DMS53 treated with DMSO at 0.1 percent for 48 hours (cell line): ENCODE measurements at regions not wholly inside any gene's neighbourhood (a gene's known extent, or its start where the extent isn't known, plus 50 kb on each side); places are given as distances from the start of the nearest gene placed in this dataset.
"Not testable (repeated sequence)": the region's sequence is repeated elsewhere in the genome, so short reads cannot be mapped to it uniquely, and the experiment has no call there.

ENCODE experiments used
- DNase-seq: peaks from one replicate; lab custom pipeline; 2025; ENCODE audit not compliant: unreplicated experiment; lab: John Stamatoyannopoulos, UW

DNA sequence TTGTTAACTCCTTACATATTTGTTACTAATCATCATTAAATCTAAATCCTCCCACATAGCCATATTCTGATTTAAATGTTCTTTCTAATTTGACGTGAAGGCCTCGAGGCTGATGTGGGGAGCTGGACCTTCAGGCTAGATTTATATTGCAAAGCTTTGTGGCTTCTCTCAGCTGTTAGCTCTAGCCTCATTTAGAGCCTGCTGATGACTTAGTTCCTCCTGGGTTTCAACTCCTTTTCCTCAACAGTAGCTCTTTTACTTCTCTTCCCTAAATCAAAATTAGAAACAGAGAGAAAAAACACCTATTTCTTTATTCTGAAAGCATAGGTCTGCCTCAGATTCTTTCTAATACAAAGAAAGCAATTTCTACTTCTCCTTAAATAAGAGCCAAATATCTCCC, 477.5 kb upstream of the CCDC196 start:
- no peak for DNase-seq

DNA sequence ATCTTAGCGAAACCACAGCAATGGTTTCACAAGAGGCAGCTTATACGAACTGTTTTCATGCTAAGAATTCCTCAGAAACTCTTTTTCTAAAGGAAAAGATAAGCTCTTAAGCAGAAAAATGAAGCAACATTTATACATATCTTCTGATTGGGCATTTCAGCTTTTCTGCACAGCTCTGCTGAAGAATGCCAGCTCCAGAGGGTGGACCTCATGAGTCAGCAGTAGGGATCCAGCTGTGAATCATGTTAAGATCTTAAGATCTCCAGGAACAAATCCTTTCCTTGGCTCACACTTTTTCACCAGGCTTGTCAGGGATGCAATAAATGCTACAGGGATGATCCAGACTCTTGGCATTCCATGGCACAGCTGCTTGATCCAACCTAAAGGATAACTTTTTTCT, 477.1 kb upstream of the CCDC196 start:
- DNase-seq = no peak

DNA sequence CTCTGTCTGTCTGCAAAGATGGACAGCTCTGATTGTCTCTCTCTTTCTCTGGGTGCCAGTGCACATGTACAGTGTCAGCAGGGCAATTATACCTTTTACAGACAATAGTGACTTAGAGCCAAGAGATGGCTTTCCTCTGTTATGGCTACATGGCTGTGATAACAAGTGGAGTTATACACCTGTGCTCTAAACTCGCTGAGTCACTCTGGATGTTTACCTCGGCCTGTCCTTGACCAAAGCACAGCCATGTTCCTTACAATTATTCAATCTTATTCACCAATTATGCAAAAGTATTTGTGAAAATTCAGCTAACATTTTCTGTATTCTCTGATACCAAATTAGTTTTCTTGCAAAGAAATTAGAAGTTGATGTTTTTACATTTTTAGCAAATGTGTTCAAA, 475.5 kb upstream of the CCDC196 start:
- DNase-seq = no peak

DNA sequence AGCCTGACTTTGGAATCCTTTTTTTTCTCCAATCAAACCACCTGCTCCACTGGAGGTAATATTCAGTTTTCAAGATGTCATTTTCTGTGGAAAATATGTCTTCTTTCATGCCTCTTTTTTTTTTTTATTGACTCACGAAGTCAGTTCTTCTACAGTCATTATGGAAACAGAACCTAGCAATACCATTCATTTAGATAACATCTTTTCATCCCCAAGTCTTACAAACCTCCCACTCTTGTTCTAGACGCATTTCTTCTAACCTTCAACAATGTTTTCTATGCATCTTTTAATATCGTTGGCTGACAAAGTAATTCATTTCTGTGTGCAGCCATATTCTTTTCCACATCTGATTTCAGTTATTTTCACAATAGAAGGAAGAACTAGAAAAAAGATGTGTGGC, 474.3 kb upstream of the CCDC196 start:
- no peak for DNase-seq

DNA sequence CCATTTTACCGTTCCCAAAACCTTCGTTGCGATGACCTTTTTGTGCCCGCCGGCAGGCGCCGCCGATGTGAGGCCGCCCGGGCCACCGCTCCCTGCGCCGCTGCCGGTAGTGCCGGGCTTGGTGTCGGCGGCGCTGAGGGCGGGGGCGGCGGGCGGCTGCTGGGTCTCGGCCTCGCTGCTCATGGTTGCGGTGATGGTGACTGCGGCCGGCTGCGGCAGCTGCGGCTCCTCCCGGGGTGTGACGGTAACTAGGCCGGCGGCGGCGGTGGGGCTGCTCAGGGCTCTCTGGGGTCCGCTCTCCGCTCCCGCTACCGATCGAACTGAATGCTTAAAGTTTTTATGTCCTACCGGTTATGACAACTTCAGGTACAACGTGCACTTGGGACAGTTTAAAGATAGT, 472.6 kb upstream of the CCDC196 start:
- not testable (repeated sequence) for DNase-seq

DNA sequence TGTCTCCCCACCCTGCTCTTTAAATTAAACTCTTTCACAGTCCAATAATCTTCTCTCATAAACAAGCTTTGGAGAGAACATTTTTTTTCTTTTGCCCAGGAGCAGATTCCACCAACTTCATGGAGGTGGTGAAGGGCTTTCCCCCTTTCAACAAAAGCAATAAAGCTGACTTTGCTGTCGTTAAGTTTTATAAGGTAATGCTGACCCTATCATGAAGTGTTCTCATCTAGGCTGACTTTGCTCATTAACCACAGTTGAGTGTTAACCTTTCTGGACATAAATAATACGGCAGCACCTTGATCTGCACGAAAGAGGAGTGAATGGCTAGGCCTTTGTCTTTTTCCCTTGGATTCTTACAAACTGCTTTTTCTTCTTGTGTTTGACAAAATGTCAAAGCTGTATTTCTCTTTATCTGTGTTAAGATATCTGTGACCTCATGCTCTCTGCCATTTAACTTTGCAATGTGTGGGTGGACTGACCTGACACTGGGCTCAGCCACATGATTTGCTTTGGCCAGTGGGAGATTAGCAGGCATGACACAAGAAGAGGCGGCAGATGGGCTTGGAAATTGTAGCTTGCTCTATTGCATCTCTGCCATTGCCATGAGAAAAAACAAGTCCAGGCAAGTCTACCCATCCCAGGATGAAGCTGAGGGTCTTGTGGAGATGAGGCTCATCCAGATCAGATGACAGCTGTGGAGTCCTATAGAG, 470.9 kb upstream of the CCDC196 start:
- DNase-seq = no peak

DNA sequence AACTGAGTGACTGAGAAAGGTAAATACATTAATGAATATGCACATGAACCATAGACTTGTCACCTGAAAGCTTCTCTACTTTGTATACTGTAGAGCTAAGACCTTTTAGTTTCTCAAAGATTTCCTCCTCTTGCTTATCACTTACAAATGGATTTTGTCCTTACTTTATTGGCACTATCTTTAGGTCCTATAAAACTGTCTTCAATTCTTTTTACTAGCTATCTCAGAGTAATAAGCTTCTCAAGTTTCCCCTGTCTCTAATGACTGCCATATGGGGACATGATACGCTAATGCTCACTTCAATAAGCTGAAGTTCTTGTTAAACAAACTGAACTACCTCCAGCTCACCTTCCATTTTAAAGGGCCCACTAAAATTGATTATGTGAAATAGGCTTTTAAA, 468.2 kb upstream of the CCDC196 start:
- DNase-seq = no peak

DNA sequence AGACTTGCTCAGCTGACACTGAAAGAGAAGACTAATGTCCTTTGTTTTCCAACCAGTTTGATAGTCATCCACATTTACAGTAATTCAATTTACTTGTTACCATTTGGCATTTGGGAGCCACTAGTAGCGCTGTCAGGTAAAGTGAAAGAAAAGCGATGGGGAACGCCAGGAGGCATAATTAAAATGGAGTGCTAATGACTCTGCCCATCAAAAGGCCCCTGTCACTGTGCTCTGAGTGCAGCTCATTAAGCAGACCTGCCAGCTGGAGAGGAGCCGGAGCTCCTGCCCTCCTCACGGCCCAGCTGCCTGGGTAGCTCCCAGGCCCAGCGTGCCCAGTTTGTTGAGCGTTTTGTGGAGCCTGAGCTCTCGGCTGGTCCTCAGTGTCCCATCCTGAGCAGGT, 463.6 kb upstream of the CCDC196 start:
- DNase-seq = no peak

DNA sequence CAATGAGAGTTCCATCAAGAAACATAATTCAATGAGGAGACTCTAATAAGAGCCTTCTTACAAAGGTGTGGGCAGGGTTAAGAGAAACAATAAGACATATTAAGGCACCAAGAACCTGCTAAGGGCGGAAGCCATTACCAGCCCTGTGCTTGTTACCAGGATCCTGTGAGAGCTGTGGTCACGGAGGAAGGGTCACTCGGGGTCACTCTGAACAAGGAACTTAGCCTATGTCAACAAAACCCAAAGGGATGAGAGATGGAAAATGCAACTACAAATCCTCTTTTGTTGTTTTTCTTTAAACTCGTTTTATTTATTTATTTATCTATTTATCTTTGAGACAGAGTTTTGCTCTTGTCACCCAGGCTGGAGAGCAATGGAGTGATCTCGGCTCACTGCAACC, 460.4 kb upstream of the CCDC196 start:
- no peak for DNase-seq

DNA sequence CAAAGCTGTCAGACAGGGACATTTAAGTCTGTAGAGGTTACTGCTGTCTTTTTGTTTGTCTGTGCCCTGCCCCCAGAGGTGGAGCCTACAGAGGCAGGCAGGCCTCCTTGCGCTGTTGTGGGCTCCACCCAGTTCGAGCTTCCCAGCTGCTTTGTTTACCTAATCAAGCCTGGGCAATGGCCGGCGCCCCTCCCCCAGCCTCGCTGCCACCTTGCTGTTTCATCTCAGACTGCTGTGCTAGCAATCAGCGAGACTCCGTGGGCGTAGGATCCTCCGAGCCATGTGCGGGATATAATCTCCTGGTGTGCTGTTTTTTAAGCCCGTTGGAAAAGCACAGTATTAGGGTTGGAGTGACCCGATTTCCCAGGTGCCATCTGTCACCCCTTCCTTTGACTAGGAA, 454.2 kb upstream of the CCDC196 start:
- DNase-seq = not testable (repeated sequence)

DNA sequence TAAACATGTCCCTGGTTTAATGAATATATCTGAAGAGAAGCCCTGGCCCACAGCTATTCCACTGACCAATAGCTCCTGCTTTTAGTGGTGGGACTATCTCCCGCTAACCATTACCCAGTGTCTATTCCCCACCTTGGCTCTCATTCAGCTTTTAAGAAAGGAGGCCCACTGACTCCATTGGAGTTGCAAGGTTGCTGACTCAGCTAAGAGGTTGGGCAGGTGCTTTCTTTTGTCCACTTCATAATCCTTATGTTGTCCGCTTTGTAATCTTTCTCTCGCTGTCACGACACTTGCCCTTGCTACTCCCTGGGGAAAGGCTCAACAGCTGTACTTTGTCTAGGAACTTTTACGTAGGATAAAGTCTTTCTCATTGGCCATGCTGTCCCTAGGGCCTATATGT, 453.4 kb upstream of the CCDC196 start:
- DNase-seq = no peak

DNA sequence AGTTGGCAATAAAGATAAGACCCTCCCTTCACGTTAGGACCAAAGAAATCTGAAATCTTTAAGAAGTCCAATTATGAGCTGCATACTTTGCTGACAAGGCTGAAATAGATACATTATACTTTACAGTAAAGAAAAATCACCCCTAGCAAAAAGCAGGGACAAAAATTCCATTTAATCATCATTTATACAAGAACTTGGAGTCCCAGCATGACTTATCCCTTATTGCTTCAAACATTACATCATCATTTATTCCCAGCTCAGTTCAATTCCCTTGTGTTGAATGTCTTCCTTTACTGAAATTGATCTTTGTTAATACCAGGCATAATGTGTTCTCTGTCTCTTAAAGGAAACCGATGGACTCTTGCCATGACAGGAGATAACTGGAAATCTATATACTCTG, 449.6 kb upstream of the CCDC196 start:
- DNase-seq = no peak

DNA sequence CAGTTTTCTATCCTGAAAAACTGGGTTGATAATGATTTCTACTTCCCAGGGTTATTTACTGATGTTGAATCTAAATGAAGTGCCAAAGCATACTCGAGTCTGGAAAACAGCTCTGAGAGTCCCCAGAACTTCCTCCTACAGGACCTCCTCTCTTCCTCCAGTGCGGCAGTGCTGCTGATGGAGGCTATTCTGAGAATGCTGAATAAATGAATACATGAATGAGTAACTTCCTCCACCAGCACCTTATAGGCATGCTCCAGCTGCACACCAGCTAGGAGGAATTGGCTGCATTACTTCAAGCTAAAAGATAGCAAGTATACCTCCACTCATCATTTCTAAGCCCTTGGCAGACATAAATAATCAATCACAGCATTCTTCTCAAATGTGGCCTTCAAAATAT, 448.8 kb upstream of the CCDC196 start:
- no peak for DNase-seq

DNA sequence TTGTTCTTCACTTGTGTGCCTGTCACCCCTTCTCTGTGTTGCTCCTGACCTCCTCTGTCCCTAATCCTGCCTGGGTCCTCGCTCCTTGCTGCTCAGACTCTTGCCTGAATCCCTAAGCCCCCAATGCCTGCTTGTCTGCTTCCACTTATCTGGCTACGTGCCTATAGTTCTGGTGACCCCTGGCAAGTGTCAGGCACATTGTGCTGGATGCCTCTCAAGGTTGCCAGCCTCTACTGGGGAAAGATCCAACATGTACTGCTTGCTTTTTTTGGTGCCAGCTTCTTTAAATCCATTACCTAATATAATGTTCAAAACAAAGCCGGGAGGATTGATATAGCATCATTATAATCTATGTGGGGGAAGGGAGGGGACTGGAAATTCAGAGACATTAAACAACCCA, 448.0 kb upstream of the CCDC196 start:
- DNase-seq = no peak

DNA sequence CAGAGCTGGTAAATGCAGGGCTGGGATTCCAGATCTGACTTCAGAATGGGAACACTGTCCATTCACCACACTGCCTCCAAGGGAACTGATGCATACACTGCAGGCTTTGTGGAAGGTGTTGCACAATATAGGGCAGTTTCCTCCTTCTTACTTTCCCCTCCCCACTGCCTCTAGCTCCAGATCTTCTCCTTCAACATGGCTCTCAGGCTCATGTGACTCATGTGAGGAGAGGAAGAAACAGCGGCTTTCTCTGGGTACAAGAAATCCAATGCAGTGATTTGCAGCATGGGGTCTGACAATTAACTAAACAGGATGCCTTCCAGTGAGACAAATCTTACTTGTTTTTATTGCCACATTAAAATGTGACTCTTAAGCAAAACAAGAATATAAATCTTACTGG, 447.6 kb upstream of the CCDC196 start:
- no peak for DNase-seq

DNA sequence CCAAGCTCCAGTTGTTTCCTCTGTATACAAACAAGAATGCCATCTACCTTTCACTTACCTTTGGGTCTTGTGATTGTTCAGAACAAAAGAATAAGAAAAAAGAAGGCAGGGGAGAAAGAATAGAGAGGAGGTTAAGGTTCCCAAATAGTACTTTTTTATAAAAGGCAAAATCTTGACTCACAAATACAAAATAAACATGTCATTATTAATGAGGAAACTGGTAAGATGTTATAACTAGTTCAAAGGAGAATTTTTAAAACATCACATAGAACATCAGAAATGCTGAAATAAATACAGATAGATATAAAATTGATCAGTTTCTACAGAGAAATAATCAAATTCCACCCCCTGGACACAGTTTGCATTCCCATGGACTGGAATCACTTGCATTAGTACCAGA, 446.7 kb upstream of the CCDC196 start:
- DNase-seq = no peak

DNA sequence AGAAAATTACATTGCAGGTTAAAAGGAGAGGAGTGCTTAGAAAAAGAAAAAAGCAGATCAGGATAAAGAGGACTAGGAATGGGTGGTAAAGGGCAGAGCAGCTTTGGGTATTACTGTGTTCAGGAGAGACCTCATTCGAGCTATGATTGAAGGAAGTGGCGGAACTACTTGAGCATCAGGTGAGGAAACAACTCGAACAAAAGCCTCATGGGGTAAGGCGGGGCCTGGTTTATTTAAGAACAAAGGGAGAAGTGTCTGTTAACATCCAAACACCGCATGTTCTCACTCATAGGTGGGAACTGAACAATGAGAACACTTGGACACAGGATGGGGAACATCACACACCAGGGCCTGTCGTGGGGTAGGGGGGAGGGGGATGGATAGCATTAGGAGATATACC, 444.6 kb upstream of the CCDC196 start:
- no peak for DNase-seq

DNA sequence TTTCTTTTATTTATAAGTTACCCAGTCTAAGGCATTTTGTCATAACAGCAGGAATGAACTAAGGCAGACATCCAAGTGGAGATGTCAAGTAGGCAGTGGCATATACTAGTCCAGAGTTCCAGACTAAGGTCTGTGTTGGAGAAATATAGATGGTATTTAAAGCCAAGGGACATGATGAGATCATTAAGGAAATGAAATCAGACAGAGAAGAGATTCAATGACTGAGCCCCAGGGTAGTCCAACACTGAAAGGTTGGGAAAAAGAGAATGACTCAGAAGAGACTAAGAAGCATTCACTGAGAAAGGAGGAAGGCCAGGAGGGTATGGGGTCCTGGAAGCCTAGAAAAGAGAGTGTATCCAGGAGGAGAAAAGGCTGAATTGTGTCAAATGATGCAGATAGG, 442.2 kb upstream of the CCDC196 start:
- DNase-seq = no peak

DNA sequence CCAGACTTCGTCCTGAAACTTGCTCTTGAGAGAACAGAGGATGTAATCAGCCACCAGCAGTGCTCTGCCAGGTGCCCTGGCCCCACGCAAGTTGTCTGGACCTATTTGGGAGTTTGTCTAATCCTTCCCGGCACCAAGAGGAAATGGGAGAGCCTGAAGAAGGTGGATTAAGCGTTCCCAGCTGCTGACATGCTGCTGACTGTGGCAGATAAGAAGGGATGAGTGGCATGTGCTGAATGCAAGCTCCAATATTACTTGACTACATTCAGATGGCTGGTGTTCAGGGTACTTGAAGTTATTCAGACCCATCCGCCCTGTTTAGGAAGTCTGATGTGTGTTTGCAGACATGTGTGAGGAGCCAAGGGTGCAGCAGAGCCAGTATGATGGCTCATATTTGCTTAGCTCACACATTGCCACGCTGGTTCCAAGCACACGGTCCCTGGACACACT, 440.6 kb upstream of the CCDC196 start:
- no peak for DNase-seq

DNA sequence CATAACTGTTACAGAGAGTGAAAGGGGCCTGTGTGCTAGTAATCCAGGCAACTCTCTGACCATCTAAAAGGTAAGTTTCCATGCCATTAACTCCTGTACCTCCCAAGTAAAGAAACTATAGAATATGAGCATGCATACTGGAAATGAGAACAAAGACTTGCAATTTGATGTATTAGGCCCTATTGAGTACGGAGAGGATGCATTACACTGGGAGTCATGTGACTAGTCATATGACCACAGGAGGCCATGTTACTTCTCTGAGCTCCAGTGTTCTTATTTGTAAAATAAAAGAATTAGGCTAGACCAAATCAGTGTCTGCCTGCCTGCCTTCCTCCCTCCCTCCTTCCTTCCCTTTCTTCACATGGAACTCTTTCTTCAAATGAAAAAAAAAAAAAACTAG, 440.1 kb upstream of the CCDC196 start:
- no peak for DNase-seq

DNA sequence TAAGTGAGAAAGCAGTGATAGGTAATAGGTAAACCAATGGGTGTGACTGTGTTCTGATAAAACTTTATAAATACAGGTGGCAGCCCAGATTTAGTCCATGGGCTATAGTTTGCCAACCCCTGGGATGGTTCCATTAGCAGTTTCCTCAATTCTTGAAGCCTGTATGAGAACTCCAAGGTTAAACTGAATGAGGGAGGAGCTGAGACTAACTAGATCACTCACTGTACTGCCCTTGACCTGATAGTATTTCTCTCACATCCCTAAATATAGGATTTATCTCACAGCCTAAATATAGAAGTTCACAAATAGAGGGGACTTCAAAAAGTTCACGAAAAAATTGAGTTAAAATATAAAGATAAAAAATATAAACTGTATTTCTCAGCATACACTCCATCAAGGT, 439.6 kb upstream of the CCDC196 start:
- DNase-seq = no peak

DNA sequence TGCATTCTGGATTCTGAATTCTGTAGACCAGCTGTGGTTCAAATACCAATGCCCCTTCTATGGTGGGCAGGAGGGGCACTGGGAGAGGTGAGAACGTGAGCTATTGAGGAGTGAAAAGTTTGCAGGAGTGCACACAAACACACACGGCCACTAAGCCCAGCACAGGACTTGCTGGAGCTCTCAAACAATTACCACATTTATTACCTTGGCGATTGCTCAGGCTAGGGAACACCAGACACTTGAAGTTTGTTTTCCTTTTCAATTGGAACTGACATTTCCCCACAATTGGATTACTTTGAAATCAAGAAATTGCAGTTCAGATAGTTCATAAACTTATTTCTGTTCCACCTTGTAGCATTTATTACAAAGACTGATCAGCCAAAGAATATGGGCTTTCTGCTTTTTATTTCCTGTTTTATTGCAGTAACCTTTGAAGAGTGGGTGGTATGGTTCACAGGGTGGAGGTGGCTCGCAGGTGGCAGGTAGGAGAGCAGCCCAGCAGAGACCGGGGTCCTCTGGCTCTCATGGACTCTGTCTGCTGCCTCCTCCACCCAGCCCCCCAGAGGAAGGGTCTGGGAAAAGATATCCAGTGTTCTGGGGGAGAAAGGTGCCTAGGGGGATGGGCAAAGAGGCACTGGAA, 429.8 kb upstream of the CCDC196 start:
- no peak for DNase-seq

DNA sequence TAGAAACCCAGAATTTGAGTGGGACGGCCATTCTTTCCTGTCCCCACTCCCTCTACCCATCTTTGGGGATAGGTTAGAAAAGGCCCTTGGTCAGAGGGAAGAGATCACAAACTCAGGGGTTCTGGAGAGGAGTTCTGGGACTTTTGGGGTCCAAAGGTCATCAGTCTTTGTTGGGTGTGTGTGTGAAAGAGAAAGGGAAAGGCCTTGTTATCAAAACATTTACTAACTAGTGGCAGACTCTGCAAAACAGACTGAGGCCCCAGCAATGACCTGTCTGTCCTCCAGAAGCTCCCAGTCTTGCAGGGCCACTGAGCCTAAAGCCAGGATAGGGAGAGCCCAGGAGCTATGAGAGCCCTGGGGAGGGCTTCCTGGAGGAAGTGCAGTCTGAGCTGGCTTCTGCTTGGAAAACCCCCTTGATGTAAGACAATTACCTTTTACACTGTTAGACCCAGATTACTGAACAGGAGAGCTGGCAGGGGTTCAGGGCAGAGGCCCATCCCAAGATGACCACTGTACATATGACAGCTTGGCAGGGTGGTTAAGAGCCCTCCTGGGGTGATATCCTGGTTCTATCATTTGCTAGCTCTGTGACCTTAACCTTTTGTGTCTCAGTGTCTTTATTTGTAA, 429.1 kb upstream of the CCDC196 start:
- DNase-seq = no peak
